PFSK-1 (cell line): ENCODE measurements at regions not wholly inside any gene's neighbourhood (a gene's known extent, or its start where the extent isn't known, plus 50 kb on each side); places are given as distances from the start of the nearest gene placed in this dataset.

Experiments used
- FOXP2 ChIP-seq: optimal IDR thresholded peaks from 2 replicates; pipeline ENCODE3; 2011; ENCODE audit warnings: borderline replicate concordance, control low read depth, inconsistent platforms; ENCODE audit not compliant: insufficient read depth; ENCODE audit errors: extremely low read length, extremely low read depth
- POLR2AphosphoS5 ChIP-seq: IDR thresholded peaks from 2 replicates; pipeline ENCODE4 v1.6.1; 2012; ENCODE audit warnings: low read depth, mild to moderate bottlenecking, control low read depth, low read length, moderate library complexity
- SIN3A ChIP-seq: IDR thresholded peaks from 2 replicates; pipeline ENCODE4 v1.6.1; 2012; ENCODE audit warnings: mild to moderate bottlenecking, low read length, moderate library complexity, borderline replicate concordance; ENCODE audit not compliant: insufficient read depth
- TAF1 ChIP-seq: IDR thresholded peaks from 2 replicates; pipeline ENCODE4 v1.6.1; 2012; ENCODE audit warnings: low read length, control low read depth, borderline replicate concordance; ENCODE audit not compliant: insufficient read depth
- TF ChIP-seq, protein P1 (sequence below), 2 experiments: IDR thresholded peaks; 2 replicates each; pipeline versions ENCODE4 v1.6.1 to v1.8.0; 2011 to 2012; ENCODE audit warnings: low read depth in 2 of 2, low read length in 2 of 2, control low read depth in 1 of 2, inconsistent platforms in 1 of 2, mild to moderate bottlenecking in 1 of 2, moderate library complexity in 1 of 2; ENCODE audit not compliant: insufficient read depth in 1 of 2

DNA sequence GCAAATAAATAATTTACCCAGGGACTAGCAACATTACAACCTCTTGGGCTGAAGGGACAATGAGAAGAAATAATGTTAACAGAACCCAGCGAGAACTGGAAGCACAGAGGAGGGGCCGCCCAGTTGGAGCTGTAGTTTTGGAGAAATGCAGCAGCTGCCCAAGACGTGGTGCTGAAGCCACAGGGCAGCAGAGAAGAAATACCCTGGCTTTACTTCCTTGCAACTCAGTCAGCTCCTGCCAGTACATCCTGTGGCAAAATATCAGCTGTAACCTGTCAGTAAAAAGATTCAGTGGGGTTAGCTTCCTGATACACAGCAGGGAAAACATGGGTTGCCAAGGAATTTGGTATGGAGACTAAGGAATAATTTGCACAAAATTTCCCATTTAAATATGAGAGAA is 283.6 kb upstream of the USP25 start:
- TF ChIP-seq FOXP2 (no peak), TAF1 (no peak), SIN3A (no peak), POLR2AphosphoS5 (no peak)
- TF ChIP-seq, protein P1, sequence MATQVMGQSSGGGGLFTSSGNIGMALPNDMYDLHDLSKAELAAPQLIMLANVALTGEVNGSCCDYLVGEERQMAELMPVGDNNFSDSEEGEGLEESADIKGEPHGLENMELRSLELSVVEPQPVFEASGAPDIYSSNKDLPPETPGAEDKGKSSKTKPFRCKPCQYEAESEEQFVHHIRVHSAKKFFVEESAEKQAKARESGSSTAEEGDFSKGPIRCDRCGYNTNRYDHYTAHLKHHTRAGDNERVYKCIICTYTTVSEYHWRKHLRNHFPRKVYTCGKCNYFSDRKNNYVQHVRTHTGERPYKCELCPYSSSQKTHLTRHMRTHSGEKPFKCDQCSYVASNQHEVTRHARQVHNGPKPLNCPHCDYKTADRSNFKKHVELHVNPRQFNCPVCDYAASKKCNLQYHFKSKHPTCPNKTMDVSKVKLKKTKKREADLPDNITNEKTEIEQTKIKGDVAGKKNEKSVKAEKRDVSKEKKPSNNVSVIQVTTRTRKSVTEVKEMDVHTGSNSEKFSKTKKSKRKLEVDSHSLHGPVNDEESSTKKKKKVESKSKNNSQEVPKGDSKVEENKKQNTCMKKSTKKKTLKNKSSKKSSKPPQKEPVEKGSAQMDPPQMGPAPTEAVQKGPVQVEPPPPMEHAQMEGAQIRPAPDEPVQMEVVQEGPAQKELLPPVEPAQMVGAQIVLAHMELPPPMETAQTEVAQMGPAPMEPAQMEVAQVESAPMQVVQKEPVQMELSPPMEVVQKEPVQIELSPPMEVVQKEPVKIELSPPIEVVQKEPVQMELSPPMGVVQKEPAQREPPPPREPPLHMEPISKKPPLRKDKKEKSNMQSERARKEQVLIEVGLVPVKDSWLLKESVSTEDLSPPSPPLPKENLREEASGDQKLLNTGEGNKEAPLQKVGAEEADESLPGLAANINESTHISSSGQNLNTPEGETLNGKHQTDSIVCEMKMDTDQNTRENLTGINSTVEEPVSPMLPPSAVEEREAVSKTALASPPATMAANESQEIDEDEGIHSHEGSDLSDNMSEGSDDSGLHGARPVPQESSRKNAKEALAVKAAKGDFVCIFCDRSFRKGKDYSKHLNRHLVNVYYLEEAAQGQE (IDR thresholded peaks at IDR 0.05; ENCODE audit: insufficient read depth in 1 of 2, low read depth in 2 of 2, low read length in 2 of 2) = no peak

DNA sequence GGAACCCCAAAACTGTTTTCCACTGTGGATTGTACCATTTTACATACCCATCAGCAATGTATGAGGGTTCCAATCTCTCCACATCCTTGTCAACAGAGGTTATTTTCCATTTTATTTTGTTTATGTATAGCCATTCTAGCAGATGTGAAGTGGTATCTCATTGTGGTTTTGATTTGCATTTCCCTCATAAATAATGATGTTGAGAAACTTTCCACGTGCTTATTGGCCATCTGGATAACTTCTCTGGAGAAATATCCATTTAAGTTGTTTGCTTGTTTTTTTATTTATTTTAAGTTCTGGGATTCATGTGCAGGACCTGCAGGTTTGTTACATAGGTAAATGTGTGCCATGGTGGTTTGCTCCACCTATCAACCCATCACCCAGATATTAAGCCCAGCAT is 280.2 kb upstream of the USP25 start:
- TF ChIP-seq POLR2AphosphoS5 (no peak), TAF1 (no peak), FOXP2 (no peak), SIN3A (no peak)
- TF ChIP-seq, protein P1 (IDR thresholded peaks at IDR 0.05; ENCODE audit: insufficient read depth in 1 of 2, low read depth in 2 of 2, low read length in 2 of 2) = no peak

DNA sequence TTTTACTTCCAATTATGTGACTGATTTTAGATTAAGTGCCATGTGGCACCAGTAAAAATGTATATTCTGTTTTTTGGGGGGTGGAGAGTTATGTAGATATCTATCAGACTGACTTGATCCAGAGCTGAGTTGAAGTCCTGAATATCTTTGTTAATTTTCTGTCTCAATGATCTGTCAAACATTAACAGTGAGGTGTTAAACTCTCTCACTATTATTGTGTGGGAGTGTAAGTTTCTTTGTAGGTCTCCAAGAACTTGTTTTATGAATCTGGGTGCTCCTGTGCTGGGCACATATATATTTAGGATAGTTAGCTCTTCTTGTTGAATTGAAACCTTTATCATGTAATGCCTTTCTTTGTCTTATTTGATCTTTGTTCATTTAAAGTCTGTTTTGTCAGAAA is 276.5 kb upstream of the USP25 start:
- TF ChIP-seq SIN3A (no peak), TAF1 (no peak), POLR2AphosphoS5 (no peak), FOXP2 (no peak)
- TF ChIP-seq, protein P1 (IDR thresholded peaks at IDR 0.05; ENCODE audit: insufficient read depth in 1 of 2, low read depth in 2 of 2, low read length in 2 of 2) = no peak

DNA sequence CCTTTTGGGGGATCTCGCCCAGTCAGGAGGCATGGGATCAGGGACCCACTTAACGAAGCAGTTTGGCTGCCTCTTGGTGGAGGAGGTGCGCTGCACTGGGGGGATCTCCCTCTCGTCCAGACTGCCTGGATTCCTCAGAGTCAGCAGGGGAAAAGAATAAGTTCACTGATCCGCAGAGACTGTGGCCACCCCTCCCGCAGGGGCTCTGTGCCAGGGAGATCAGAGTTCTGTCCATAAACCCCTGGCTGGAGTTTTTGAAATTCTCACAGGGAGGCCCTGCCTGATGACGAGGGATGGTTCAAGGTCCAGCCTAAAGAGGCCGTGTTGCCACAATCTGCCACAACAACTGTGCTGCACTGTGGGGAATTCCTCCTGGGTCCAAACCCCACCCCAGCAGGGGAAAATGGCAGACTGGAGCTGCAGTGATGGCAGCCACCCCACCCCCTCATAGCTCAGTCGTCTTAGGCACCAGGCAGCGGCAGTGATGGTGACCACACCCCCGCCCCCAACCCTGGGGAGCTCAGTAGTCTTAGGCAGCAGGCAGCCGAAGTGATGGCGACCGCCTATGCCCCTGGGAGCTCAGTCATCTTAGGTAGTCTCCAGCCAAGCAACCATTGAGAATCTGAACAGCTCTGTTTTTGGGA is 273.8 kb upstream of the USP25 start:
- TF ChIP-seq SIN3A (no peak), FOXP2 (no peak), POLR2AphosphoS5 (no peak), TAF1 (no peak)
- TF ChIP-seq, protein P1 (IDR thresholded peaks at IDR 0.05; ENCODE audit: insufficient read depth in 1 of 2, low read depth in 2 of 2, low read length in 2 of 2) = no peak

DNA sequence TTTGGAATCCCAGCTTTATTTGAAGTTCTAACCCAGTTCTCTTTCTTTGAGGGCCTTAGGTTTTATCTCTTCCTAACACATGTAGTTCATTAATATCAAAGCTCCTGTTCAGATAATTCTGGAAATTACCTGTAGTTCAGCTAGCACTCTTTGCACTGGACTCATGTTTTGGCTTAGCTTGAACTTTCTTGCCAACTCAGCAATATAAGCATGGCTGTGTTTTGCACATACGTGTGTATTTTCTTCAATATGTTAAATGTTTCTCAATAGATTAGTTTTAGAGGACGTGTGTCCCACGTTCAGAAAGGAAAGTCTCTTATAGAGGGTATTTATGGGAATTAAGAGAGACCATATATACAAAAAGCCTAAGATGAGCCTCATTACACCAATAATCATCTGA is 271.8 kb upstream of the USP25 start:
- TF ChIP-seq FOXP2 = no peak
